H1 (cell line): ENCODE measurements at regions not wholly inside any gene's neighbourhood (a gene's known extent, or its start where the extent isn't known, plus 50 kb on each side); places are given as distances from the start of the nearest gene placed in this dataset.

ENCODE experiments used
- CTCF ChIA-PET: fragments of 300-600 bp; sonication (Branson Sonifier 250); formaldehyde crosslinking; loops from one replicate; lab custom pipeline; 2021; ENCODE audit not compliant: partially characterized antibody; lab: Charles Lee
- POLR2A ChIA-PET: fragments of 300-600 bp; sonication (Branson Sonifier 250); formaldehyde crosslinking; loops from one replicate; lab custom pipeline; 2021; ENCODE audit warnings: inconsistent platforms; ENCODE audit not compliant: partially characterized antibody; lab: Charles Lee
- DNase-seq, 2 experiments: peaks; one replicate each; pipeline versions ENCODE4 v3.0.0 to v3.0.0-alpha.2; 2010 to 2022; ENCODE audit warnings: low spot score in 2 of 2, low read depth in 1 of 2, mixed read lengths in 1 of 2
- FAIRE-seq: peaks from 2 replicates; lab custom pipeline; 2011; peaks lifted over from hg19 to GRCh38; lab: Jason Lieb, UNC
- H2AFZ ChIP-seq: 2 replicates; pipeline ENCODE4 v1.8.1; 2012; ENCODE audit warnings: low read length, inconsistent platforms
- H2AK5ac ChIP-seq: 2 replicates; pipeline ENCODE4 v1.6.1; 2013; ENCODE audit warnings: low read depth, low read length
- H2BK120ac ChIP-seq: replicated peaks from 2 replicates; pipeline ENCODE3; 2013; ENCODE audit warnings: low read depth, low read length, inconsistent platforms
- H2BK12ac ChIP-seq: 2 replicates; pipeline ENCODE4 v1.6.1; 2013; ENCODE audit warnings: low read depth, low read length
- H2BK15ac ChIP-seq: 2 replicates; pipeline ENCODE4 v1.6.1; 2013; ENCODE audit warnings: low read length
- H2BK20ac ChIP-seq: 2 replicates; pipeline ENCODE4 v1.6.1; 2013; ENCODE audit warnings: low read length
- H2BK5ac ChIP-seq: 2 replicates; pipeline ENCODE4 v1.6.1; 2013; ENCODE audit warnings: low read depth, low read length
- H3K14ac ChIP-seq: 2 replicates; pipeline ENCODE4 v1.6.1; 2013; ENCODE audit warnings: inconsistent platforms; ENCODE audit not compliant: insufficient read length
- H3K18ac ChIP-seq: 2 replicates; pipeline ENCODE4 v1.6.1; 2013; ENCODE audit warnings: low read length; ENCODE audit errors: extremely low read depth
- H3K23ac ChIP-seq: 2 replicates; pipeline ENCODE4 v1.6.1; 2013; ENCODE audit warnings: inconsistent platforms; ENCODE audit not compliant: insufficient read length
- H3K23me2 ChIP-seq: 2 replicates; pipeline ENCODE4 v1.6.1; 2013; ENCODE audit warnings: low read depth, low read length
- H3K27ac ChIP-seq: 2 replicates; pipeline ENCODE4 v1.6.1; 2011; ENCODE audit warnings: low read depth, low read length, inconsistent platforms
- H3K27me3 ChIP-seq, 4 experiments: replicated peaks in 1 of 4; 1 replicate in 1 of 4; 2 replicates in 3 of 4; pipeline versions ENCODE4 v1.6.1 to v1.8.1; 2011 to 2013; ENCODE audit warnings: low read length in 3 of 4, mild to moderate bottlenecking in 3 of 4, inconsistent platforms in 2 of 4, mixed read lengths in 2 of 4, moderate library complexity in 1 of 4; ENCODE audit not compliant: control insufficient read depth in 3 of 4, insufficient read depth in 3 of 4; ENCODE audit errors: extremely low read depth in 1 of 4
- H3K36me3 ChIP-seq, 4 experiments: 2 replicates each; pipeline versions ENCODE4 v1.6.1 to v1.8.1; 2011 to 2013; ENCODE audit warnings: mild to moderate bottlenecking in 4 of 4, low read length in 3 of 4, moderate library complexity in 2 of 4, control low read depth in 1 of 4, inconsistent platforms in 1 of 4; ENCODE audit not compliant: insufficient read depth in 4 of 4, control insufficient read depth in 2 of 4
- H3K4ac ChIP-seq: replicated peaks from 2 replicates; pipeline ENCODE3; 2013; ENCODE audit warnings: low read length, low read depth, mixed read lengths, inconsistent platforms; ENCODE audit not compliant: insufficient read length
- H3K4me1 ChIP-seq, 4 experiments: replicated peaks in 1 of 4; 1 replicate in 1 of 4; 2 replicates in 3 of 4; pipeline versions ENCODE4 v1.6.1 to v1.8.1; 2011 to 2013; ENCODE audit warnings: low read length in 3 of 4, inconsistent platforms in 2 of 4, mixed read lengths in 1 of 4; ENCODE audit not compliant: insufficient read depth in 4 of 4, control insufficient read depth in 3 of 4
- H3K4me2 ChIP-seq, 2 experiments: 2 replicates each; pipeline versions ENCODE4 v1.6.1 to v1.8.1; 2011 to 2013; ENCODE audit warnings: low read depth in 2 of 2, low read length in 2 of 2, control low read depth in 1 of 2, inconsistent platforms in 1 of 2, mild to moderate bottlenecking in 1 of 2; ENCODE audit not compliant: insufficient read depth in 1 of 2
- H3K4me3 ChIP-seq, 4 experiments: fragments of 200-600, 300-600 bp in 1 of 4; sonication (generic), shearing (Covaris generic), sonication (Bioruptor Twin) in 1 of 4; 2 replicates each; pipeline versions ENCODE4 v1.5.1 to v1.8.1; 2011 to 2016; ENCODE audit warnings: low read length in 4 of 4, low read depth in 3 of 4, control low read depth in 2 of 4, inconsistent platforms in 2 of 4, mild to moderate bottlenecking in 2 of 4, mixed read lengths in 1 of 4, moderate library complexity in 1 of 4; ENCODE audit not compliant: insufficient read depth in 2 of 4; ENCODE audit errors: extremely low read depth in 1 of 4
- H3K56ac ChIP-seq: replicated peaks from 2 replicates; pipeline ENCODE3; 2013; ENCODE audit warnings: low read depth, mild to moderate bottlenecking, mixed read lengths, low read length, inconsistent platforms; ENCODE audit not compliant: insufficient read length
- H3K79me1 ChIP-seq: 2 replicates; pipeline ENCODE4 v1.6.1; 2013; ENCODE audit warnings: low read depth, low read length, control low read depth
- H3K79me2 ChIP-seq, 2 experiments: 2 replicates each; pipeline versions ENCODE4 v1.6.1 to v1.8.1; 2012 to 2013; ENCODE audit warnings: low read length in 2 of 2, mild to moderate bottlenecking in 2 of 2, inconsistent platforms in 1 of 2; ENCODE audit not compliant: insufficient read depth in 2 of 2, control insufficient read depth in 1 of 2
- H3K9ac ChIP-seq, 4 experiments: replicated peaks in 1 of 4; 1 replicate in 1 of 4; 2 replicates in 3 of 4; pipeline versions ENCODE4 v1.6.1 to v1.8.1; 2011 to 2013; ENCODE audit warnings: low read depth in 3 of 4, low read length in 3 of 4, control low read depth in 2 of 4, mild to moderate bottlenecking in 2 of 4, moderate library complexity in 2 of 4, inconsistent platforms in 1 of 4; ENCODE audit errors: extremely low read depth in 1 of 4
- H3K9me3 ChIP-seq, 2 experiments: 2 replicates each; pipeline versions ENCODE4 v1.6.1 to v1.8.1; 2012 to 2013; ENCODE audit warnings: mild to moderate bottlenecking in 2 of 2, moderate library complexity in 2 of 2, control low read depth in 1 of 2, inconsistent platforms in 1 of 2, low read depth in 1 of 2, low read length in 1 of 2, mixed read lengths in 1 of 2; ENCODE audit not compliant: insufficient read depth in 2 of 2
- H4K20me1 ChIP-seq, 2 experiments: replicated peaks in 1 of 2; 2 replicates each; pipeline versions ENCODE3 to v1.8.1; 2011 to 2013; ENCODE audit warnings: inconsistent platforms in 2 of 2, low read length in 2 of 2, mild to moderate bottlenecking in 1 of 2; ENCODE audit not compliant: insufficient read depth in 2 of 2, control insufficient read depth in 1 of 2
- H4K5ac ChIP-seq: 2 replicates; pipeline ENCODE4 v1.6.1; 2013; ENCODE audit warnings: low read length, low read depth, mixed read lengths, inconsistent platforms; ENCODE audit not compliant: insufficient read length
- H4K8ac ChIP-seq: 2 replicates; pipeline ENCODE4 v1.8.0; 2013; ENCODE audit warnings: mild to moderate bottlenecking, moderate library complexity, low read length, inconsistent platforms; ENCODE audit not compliant: insufficient read depth; ENCODE audit errors: extremely low read depth
- H4K91ac ChIP-seq: replicated peaks from 2 replicates; pipeline ENCODE3; 2013; ENCODE audit warnings: low read length, mixed read lengths, inconsistent platforms; ENCODE audit not compliant: insufficient read length
- HDAC6 ChIP-seq: IDR thresholded peaks from one replicate; pipeline ENCODE4 v1.7.1; 2012; ENCODE audit warnings: low read depth, mild to moderate bottlenecking, inconsistent platforms, low read length, moderate library complexity
- RXRA ChIP-seq: IDR thresholded peaks from 2 replicates; pipeline ENCODE4 v1.6.1; 2011; ENCODE audit warnings: low read depth, mild to moderate bottlenecking, low read length, moderate library complexity; ENCODE audit not compliant: insufficient read depth
- WGBS, 2 experiments: shearing (Covaris generic) in 1 of 2; methylation state at CpG; one replicate each; pipeline versions ENCODE4 v1.1.6 to v1.1.7; 2013 to 2015; ENCODE audit warnings: low lambda C conversion rate in 2 of 2, mixed read lengths in 2 of 2, inconsistent platforms in 1 of 2, low coverage in 1 of 2, missing lambda C conversion rate in 1 of 2; ENCODE audit not compliant: insufficient replicate concordance in 2 of 2, insufficient coverage in 1 of 2, insufficient read length in 1 of 2; ENCODE audit errors: extremely low coverage in 1 of 2, missing lambda C conversion rate in 1 of 2; 5-methylcytosine and 5-hydroxymethylcytosine counted together

DNA sequence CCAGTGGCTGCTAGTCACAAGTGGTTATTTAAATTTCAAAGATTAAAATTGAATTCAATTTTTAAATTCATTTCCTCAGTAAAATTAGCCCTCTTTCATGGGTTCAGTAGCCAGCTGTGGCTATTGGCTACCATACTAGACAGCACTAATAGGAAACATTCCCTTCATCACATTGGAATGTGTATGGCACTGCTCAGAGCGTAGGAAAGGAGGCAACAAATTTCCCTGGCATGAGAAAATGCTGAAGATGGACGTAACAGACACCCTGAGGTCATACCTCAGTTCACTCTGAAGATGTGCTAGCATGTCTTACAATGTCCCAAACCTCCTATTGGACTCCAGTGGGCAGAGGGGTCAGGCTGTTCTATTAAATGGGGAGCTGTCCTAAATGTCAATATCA, 96.4 kb downstream of the C1QL2 start:
- Histone ChIP-seq H4K91ac (no peak overlapping the region), H3K23me2 (no peaks in the 10 kb centered on the region; the same call in 1 of the 2 replicates), H3K9ac (no peak overlapping the region), H3K18ac (no peak overlapping the region), H3K79me1 (no peaks in the 10 kb centered on the region), H3K4ac (no peak overlapping the region), H3K4me3 (no peak overlapping the region), H3K27me3 (no peaks in the 10 kb centered on the region), H2AFZ (no peak overlapping the region), H4K20me1 (no peaks in the 10 kb centered on the region), H3K4me1 (peaks cover 0 to 3% (median 0%) of the 10 kb centered on the region in 4 experiments; a peak in 2 of 7 replicates), H3K14ac (no peak overlapping the region), H4K8ac (no peak overlapping the region), H2BK15ac (no peak overlapping the region), H3K56ac (no peak overlapping the region), H2BK5ac (no peak overlapping the region), H4K5ac (no peak overlapping the region), H3K27ac (no peak overlapping the region), H3K4me2 (no peak overlapping the region), H2BK120ac (no peak overlapping the region), H3K23ac (no peak overlapping the region), H3K36me3 (no peaks in the 10 kb centered on the region), H2AK5ac (no peak overlapping the region), H3K79me2 (no peaks in the 10 kb centered on the region), H2BK12ac (no peak overlapping the region), H3K9me3 (no peaks in the 10 kb centered on the region), H2BK20ac (no peak overlapping the region; the same call in 1 of the 2 replicates)
- FAIRE-seq (no peak), DNase-seq (no peak)
- POLR2A ChIA-PET = no interaction called here
- CTCF ChIA-PET = interaction anchor here (0.6 to 5.6 kb wide), 6 partner anchors 12 to 68 kb away, joined by 3 to 30 read pairs (median 4); no protein-coding TSS in a partner anchor
- 85% methylated on average over 2 of the region's 2 CpGs; no CpG with 5 or more reads in 1 of the 2 experiments for WGBS, 2 experiments
- no peak for TF ChIP-seq HDAC6
- no peak for TF ChIP-seq RXRA
